NB4 (cell line): ENCODE measurements at regions not wholly inside any gene's neighbourhood (a gene's known extent, or its start where the extent isn't known, plus 50 kb on each side); places are given as distances from the start of the nearest gene placed in this dataset.

Experiments used
- DNase-seq: peaks from one replicate; pipeline ENCODE4 v3.0.0; 2010; ENCODE audit warnings: low read depth
- H3K4me3 ChIP-seq: one replicate; pipeline ENCODE4 v1.5.1; 2011; ENCODE audit warnings: mild to moderate bottlenecking, low read depth, low read length, moderate library complexity
- CTCF ChIP-seq: IDR thresholded peaks from one replicate; pipeline ENCODE4 v1.5.1; 2012; ENCODE audit warnings: low read depth, low read length
- MAX ChIP-seq: IDR thresholded peaks from 2 replicates; pipeline ENCODE4 v1.6.1; 2011; ENCODE audit warnings: low read depth, low read length
- MYC ChIP-seq: IDR thresholded peaks from 2 replicates; pipeline ENCODE4 v1.6.1; 2011; ENCODE audit warnings: low read depth, low read length
- POLR2A ChIP-seq: IDR thresholded peaks from 2 replicates; pipeline ENCODE4 v1.6.1; 2011; ENCODE audit warnings: mild to moderate bottlenecking; ENCODE audit not compliant: insufficient read length; ENCODE audit errors: extremely low read depth

- H3K4me3 ChIP-seq, result no peak overlapping the region
- DNase-seq, result no peak
- TF ChIP-seq MAX (no peak), POLR2A (no peak), MYC (no peak)
Measured at GRCh38 chrX:69031971-69032391, 133.3 kb downstream of the PJA1 start.

- no peak for DNase-seq
- TF ChIP-seq CTCF (no peak), MAX (no peak), POLR2A (no peak), MYC (no peak)
- H3K4me3 ChIP-seq, result no peak overlapping the region
Measured at GRCh38 chrX:69031181-69031580, 134.1 kb downstream of the PJA1 start.

- no peak overlapping the region for H3K4me3 ChIP-seq
- no peak for TF ChIP-seq POLR2A
- no peak for TF ChIP-seq MYC
- TF ChIP-seq MAX, result no peak
- no peak for TF ChIP-seq CTCF
- no peak for DNase-seq
Measured at GRCh38 chrX:69029771-69030170, 135.5 kb downstream of the PJA1 start.

- TF ChIP-seq MAX (no peak), CTCF (no peak)
- no peak overlapping the region for H3K4me3 ChIP-seq
- DNase-seq, result no peak
Measured at GRCh38 chrX:69028761-69029120, 136.5 kb downstream of the PJA1 start.

GRCh38 chrX:69028006-69028760, 137.1 kb downstream of the PJA1 start:
- peak; percentile 49 for DNase-seq
- TF ChIP-seq CTCF (no peak), MYC (no peak), MAX (no peak), POLR2A (no peak)
- H3K4me3 ChIP-seq, result no peak overlapping the region

- H3K4me3 ChIP-seq, result no peak overlapping the region
- DNase-seq, result no peak
- TF ChIP-seq POLR2A, result no peak
Measured at GRCh38 chrX:69027181-69028005, 137.9 kb downstream of the PJA1 start.
